H9 (cell line): ENCODE measurements at regions not wholly inside any gene's neighbourhood (a gene's known extent, or its start where the extent isn't known, plus 50 kb on each side); places are given as distances from the start of the nearest gene placed in this dataset.

Experiments used
- DNase-seq: peaks from one replicate; pipeline ENCODE4 v3.0.0-alpha.2; 2017
- H2AFZ ChIP-seq: one replicate; pipeline ENCODE4 v1.6.1; 2013; ENCODE audit warnings: mild to moderate bottlenecking, low read length, control low read depth, moderate library complexity
- H2AK5ac ChIP-seq: 2 replicates; pipeline ENCODE4 v1.6.1; 2013; ENCODE audit warnings: low read length, control low read depth, mixed read lengths; ENCODE audit not compliant: insufficient read length
- H2BK120ac ChIP-seq: one replicate; pipeline ENCODE4 v1.6.1; 2013; ENCODE audit warnings: low read depth, mild to moderate bottlenecking, low read length, control low read depth, inconsistent platforms; ENCODE audit not compliant: poor library complexity, severe bottlenecking
- H2BK12ac ChIP-seq: 2 replicates; pipeline ENCODE4 v1.6.1; 2013; ENCODE audit warnings: low read length, control low read depth, mixed read lengths, low read depth; ENCODE audit not compliant: insufficient read length
- H2BK15ac ChIP-seq: 2 replicates; pipeline ENCODE4 v1.6.1; 2013; ENCODE audit warnings: low read depth, low read length, control low read depth
- H2BK20ac ChIP-seq: one replicate; pipeline ENCODE4 v1.6.1; 2013; ENCODE audit warnings: low read depth, mild to moderate bottlenecking, low read length, control low read depth, inconsistent platforms; ENCODE audit not compliant: poor library complexity, severe bottlenecking
- H2BK5ac ChIP-seq: 2 replicates; pipeline ENCODE4 v1.6.1; 2013; ENCODE audit warnings: low read length, control low read depth, mixed read lengths; ENCODE audit not compliant: insufficient read length
- H3K14ac ChIP-seq: 2 replicates; pipeline ENCODE4 v1.6.1; 2013; ENCODE audit warnings: low read length, control low read depth; ENCODE audit not compliant: insufficient read depth
- H3K18ac ChIP-seq: 2 replicates; pipeline ENCODE4 v1.6.1; 2013; ENCODE audit warnings: low read depth, mild to moderate bottlenecking, mixed read lengths, low read length, control low read depth; ENCODE audit not compliant: insufficient read length
- H3K23ac ChIP-seq: 2 replicates; pipeline ENCODE4 v1.6.1; 2013; ENCODE audit warnings: low read length, control low read depth, mixed read lengths, low read depth; ENCODE audit not compliant: insufficient read length
- H3K23me2 ChIP-seq: 2 replicates; pipeline ENCODE4 v1.6.1; 2013; ENCODE audit warnings: low read depth, mild to moderate bottlenecking, mixed read lengths, low read length, control low read depth; ENCODE audit not compliant: insufficient read length, poor library complexity, severe bottlenecking
- H3K27ac ChIP-seq: 2 replicates; pipeline ENCODE4 v1.5.1; 2013; ENCODE audit warnings: low read length, control low read depth, mixed read lengths, low read depth; ENCODE audit not compliant: insufficient read length
- H3K27me3 ChIP-seq: 2 replicates; pipeline ENCODE4 v1.6.1; 2013; ENCODE audit warnings: low read length, control low read depth, inconsistent platforms; ENCODE audit not compliant: insufficient read depth
- H3K4ac ChIP-seq: 2 replicates; pipeline ENCODE4 v1.6.1; 2013; ENCODE audit warnings: low read depth, mild to moderate bottlenecking, control low read depth, inconsistent platforms, low read length, moderate library complexity
- H3K4me1 ChIP-seq: 2 replicates; pipeline ENCODE4 v1.6.1; 2013; ENCODE audit warnings: low read length, control low read depth, inconsistent platforms; ENCODE audit not compliant: insufficient read depth
- H3K4me2 ChIP-seq: 2 replicates; pipeline ENCODE4 v1.6.1; 2013; ENCODE audit warnings: low read length, control low read depth, mixed read lengths; ENCODE audit not compliant: insufficient read length, insufficient read depth
- H3K56ac ChIP-seq: 2 replicates; pipeline ENCODE4 v1.6.1; 2013; ENCODE audit warnings: low read depth, mild to moderate bottlenecking, mixed read lengths, low read length, control low read depth; ENCODE audit not compliant: insufficient read length
- H3K79me1 ChIP-seq: 2 replicates; pipeline ENCODE4 v1.6.1; 2013; ENCODE audit warnings: low read depth, mild to moderate bottlenecking, moderate library complexity, low read length, control low read depth, inconsistent platforms; ENCODE audit not compliant: insufficient read depth, poor library complexity, severe bottlenecking
- H3K79me2 ChIP-seq: 2 replicates; pipeline ENCODE4 v1.6.1; 2013; ENCODE audit warnings: low read length, control low read depth, inconsistent platforms; ENCODE audit not compliant: insufficient read depth
- H3K9ac ChIP-seq: 2 replicates; pipeline ENCODE4 v1.6.1; 2013; ENCODE audit warnings: low read length, control low read depth, mixed read lengths; ENCODE audit not compliant: insufficient read length; ENCODE audit errors: extremely low read depth
- H3K9me3 ChIP-seq: one replicate; pipeline ENCODE4 v1.6.1; 2013; ENCODE audit warnings: low read depth, low read length, inconsistent platforms; ENCODE audit not compliant: control insufficient read depth
- H3T11ph ChIP-seq: one replicate; pipeline ENCODE4 v1.6.1; 2013; ENCODE audit warnings: mild to moderate bottlenecking, low read length, control low read depth, inconsistent platforms
- H4K20me1 ChIP-seq: one replicate; pipeline ENCODE4 v1.6.1; 2013; ENCODE audit not compliant: control insufficient read depth, insufficient read length, insufficient read depth
- H4K5ac ChIP-seq: 2 replicates; pipeline ENCODE4 v1.6.1; 2013; ENCODE audit warnings: low read depth, mild to moderate bottlenecking, mixed read lengths, low read length, control low read depth; ENCODE audit not compliant: insufficient read length
- H4K8ac ChIP-seq: replicated peaks from 2 replicates; pipeline ENCODE4 v1.6.1; 2013; ENCODE audit warnings: low read length, control low read depth, mixed read lengths, low read depth; ENCODE audit not compliant: insufficient read length
- H4K91ac ChIP-seq: 2 replicates; pipeline ENCODE4 v1.6.1; 2013; ENCODE audit warnings: low read depth, mild to moderate bottlenecking, moderate library complexity, mixed read lengths, low read length, control low read depth; ENCODE audit not compliant: insufficient read length
- H3K27ac Mint-ChIP-seq, 3 experiments: 2 replicates in 2 of 3; 3 replicates in 1 of 3; pipeline ENCODE4 v1.8.0; 2020 to 2021; ENCODE audit warnings: mixed read lengths in 3 of 3, mild to moderate bottlenecking in 1 of 3, moderate library complexity in 1 of 3
- H3K27me3 Mint-ChIP-seq: 2 replicates; pipeline ENCODE4 v1.8.0; 2021; ENCODE audit warnings: low read depth, mild to moderate bottlenecking, moderate library complexity, mixed read lengths
- H3K36me3 Mint-ChIP-seq, 3 experiments: 2 replicates in 2 of 3; 3 replicates in 1 of 3; pipeline ENCODE4 v1.8.0; 2020 to 2021; ENCODE audit warnings: low read depth in 3 of 3, mixed read lengths in 3 of 3; ENCODE audit not compliant: insufficient read depth in 1 of 3
- H3K4me1 Mint-ChIP-seq, 2 experiments: 2 replicates each; pipeline ENCODE4 v1.8.0; 2020; ENCODE audit warnings: mixed read lengths in 2 of 2
- H3K4me3 Mint-ChIP-seq, 2 experiments: 2 replicates in 1 of 2; 3 replicates in 1 of 2; pipeline ENCODE4 v1.8.0; 2020 to 2021; ENCODE audit warnings: mild to moderate bottlenecking in 2 of 2, mixed read lengths in 2 of 2, moderate library complexity in 1 of 2
- H3K9me3 Mint-ChIP-seq, 2 experiments: 2 replicates in 1 of 2; 3 replicates in 1 of 2; pipeline ENCODE4 v1.8.0; 2020; ENCODE audit warnings: mild to moderate bottlenecking in 2 of 2, mixed read lengths in 2 of 2, moderate library complexity in 1 of 2
- WGBS: extraction: QIAGEN DNeasy Blood & Tissue Kit; methylation state at CpG from one replicate; pipeline ENCODE4 v1.1.7; 2013; ENCODE audit warnings: missing lambda C conversion rate, low lambda C conversion rate, mixed read lengths; ENCODE audit not compliant: insufficient read length; ENCODE audit errors: extremely low coverage; 5-methylcytosine and 5-hydroxymethylcytosine counted together
- TF ChIP-seq, protein P1 (sequence below): fragments of 200-600 bp; sonication (generic); conservative IDR thresholded peaks from 3 replicates; pipeline ENCODE4 v1.8.0; 2021; ENCODE audit warnings: antibody characterized with exemption, mild to moderate bottlenecking

DNA sequence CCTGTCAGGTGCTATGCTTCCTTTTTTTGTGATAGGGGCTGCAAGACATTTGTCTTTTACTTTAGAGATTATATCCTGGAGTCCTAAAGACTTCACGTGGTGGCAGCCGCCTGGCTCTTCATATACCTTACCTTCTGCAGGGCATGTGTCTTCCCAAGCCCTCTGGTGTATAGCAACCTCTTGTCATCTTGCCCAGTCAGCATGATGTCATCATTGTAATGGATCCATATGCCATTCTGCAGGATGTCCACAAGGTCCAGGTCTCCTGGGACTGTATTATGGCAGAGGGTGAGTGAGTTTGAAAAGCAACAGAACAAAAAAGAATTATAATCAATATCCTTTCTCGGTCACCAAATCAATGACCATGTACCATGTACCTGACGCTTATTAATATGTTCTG, 82.2 kb upstream of the SCOC start:
- no CpG with 5 or more reads among the region's 4 CpGs for WGBS
- H3K4me3 Mint-ChIP-seq, result no peak overlapping the region

More for the DNA sequence above, 82.2 kb upstream of the SCOC start:
- Histone ChIP-seq H3T11ph (no peak overlapping the region), H3K4me2 (no peak overlapping the region), H2BK20ac (no peak overlapping the region), H2AFZ (no peak overlapping the region), H4K91ac (no peak overlapping the region), H3K79me1 (no peaks in the 10 kb centered on the region), H4K20me1 (no peaks in the 10 kb centered on the region), H3K27ac (no peak overlapping the region), H3K23me2 (no peaks in the 10 kb centered on the region), H3K4me1 (no peaks in the 10 kb centered on the region), H2BK5ac (no peak overlapping the region), H2BK12ac (no peak overlapping the region), H3K18ac (no peak overlapping the region), H2BK120ac (no peak overlapping the region), H3K56ac (no peak overlapping the region), H3K9ac (no peak overlapping the region), H4K8ac (no peak overlapping the region), H3K14ac (no peak overlapping the region), H3K79me2 (no peaks in the 10 kb centered on the region), H3K23ac (no peak overlapping the region), H3K4ac (no peak overlapping the region), H4K5ac (no peak overlapping the region), H3K27me3 (no peaks in the 10 kb centered on the region), H2BK15ac (no peak overlapping the region), H2AK5ac (no peak overlapping the region), H3K9me3 (no peaks in the 10 kb centered on the region)
- Mint-ChIP-seq H3K9me3 (no peaks in the 10 kb centered on the region; a peak in 2 of 5 replicates), H3K27ac (no peak overlapping the region), H3K4me1 (peaks cover 3 to 6% of the 10 kb centered on the region in 2 experiments; a peak in 3 of 4 replicates), H3K36me3 (no peaks in the 10 kb centered on the region), H3K27me3 (peaks cover 2% of the 10 kb centered on the region)
- TF ChIP-seq, protein P1, sequence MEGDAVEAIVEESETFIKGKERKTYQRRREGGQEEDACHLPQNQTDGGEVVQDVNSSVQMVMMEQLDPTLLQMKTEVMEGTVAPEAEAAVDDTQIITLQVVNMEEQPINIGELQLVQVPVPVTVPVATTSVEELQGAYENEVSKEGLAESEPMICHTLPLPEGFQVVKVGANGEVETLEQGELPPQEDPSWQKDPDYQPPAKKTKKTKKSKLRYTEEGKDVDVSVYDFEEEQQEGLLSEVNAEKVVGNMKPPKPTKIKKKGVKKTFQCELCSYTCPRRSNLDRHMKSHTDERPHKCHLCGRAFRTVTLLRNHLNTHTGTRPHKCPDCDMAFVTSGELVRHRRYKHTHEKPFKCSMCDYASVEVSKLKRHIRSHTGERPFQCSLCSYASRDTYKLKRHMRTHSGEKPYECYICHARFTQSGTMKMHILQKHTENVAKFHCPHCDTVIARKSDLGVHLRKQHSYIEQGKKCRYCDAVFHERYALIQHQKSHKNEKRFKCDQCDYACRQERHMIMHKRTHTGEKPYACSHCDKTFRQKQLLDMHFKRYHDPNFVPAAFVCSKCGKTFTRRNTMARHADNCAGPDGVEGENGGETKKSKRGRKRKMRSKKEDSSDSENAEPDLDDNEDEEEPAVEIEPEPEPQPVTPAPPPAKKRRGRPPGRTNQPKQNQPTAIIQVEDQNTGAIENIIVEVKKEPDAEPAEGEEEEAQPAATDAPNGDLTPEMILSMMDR, result no peak
- DNase-seq, result no peak
